ENCODE measurements at regions not wholly inside any gene's neighbourhood (a gene's known extent, or its start where the extent isn't known, plus 50 kb on each side); places are given as distances from the start of the nearest gene placed in this dataset.

DNA sequence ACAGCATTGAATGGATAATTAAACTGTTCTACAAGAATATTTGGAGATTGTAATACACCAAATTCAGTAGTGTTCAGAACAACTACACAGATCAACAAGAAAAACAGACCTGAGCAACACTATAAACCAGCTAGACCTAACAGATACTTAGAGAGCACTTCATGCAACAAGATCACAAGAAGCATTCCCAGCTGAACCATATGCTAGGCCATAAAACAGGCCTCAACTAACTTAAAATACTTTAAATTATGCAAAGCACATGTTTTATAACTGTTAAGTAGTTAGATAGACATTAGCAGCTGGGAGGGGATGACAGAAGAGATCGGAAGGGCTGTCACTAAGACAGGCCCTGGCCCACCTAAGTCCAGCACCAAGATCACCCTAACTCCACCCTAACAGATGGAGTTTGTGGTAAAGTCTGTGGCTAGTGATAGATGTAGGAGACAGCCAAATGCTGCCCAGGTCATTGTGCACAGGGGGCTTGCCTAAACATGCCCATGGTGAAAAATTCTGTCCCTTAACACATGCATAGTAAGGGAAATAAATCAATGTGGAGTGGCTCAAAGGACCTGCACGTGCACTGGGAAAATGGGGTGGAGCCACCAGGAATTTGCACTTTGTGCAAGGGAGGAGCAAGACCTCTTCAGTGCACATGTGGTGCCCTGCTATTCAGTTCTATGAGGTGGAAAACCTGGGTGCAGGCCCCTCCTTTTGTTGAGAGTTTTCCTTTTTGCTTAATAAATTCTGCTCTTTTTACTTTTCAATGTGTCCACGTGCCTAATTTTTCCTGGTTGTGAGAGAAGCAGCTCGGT lies 567.8 kb upstream of the NRG3 start:
- Mint-ChIP-seq H3K36me3 (ENCODE audit: unreplicated experiment) (no peaks in the 10 kb centered on the region), H3K9me3 (ENCODE audit: unreplicated experiment) (peaks cover 36% of the 10 kb centered on the region), H3K4me3 (ENCODE audit: unreplicated experiment) (no peak overlapping the region), H3K27ac (ENCODE audit: unreplicated experiment) (no peak overlapping the region), H3K27me3 (ENCODE audit: unreplicated experiment) (no peaks in the 10 kb centered on the region), H3K4me1 (ENCODE audit: unreplicated experiment) (no peaks in the 10 kb centered on the region)
- TF ChIP-seq, protein P1, sequence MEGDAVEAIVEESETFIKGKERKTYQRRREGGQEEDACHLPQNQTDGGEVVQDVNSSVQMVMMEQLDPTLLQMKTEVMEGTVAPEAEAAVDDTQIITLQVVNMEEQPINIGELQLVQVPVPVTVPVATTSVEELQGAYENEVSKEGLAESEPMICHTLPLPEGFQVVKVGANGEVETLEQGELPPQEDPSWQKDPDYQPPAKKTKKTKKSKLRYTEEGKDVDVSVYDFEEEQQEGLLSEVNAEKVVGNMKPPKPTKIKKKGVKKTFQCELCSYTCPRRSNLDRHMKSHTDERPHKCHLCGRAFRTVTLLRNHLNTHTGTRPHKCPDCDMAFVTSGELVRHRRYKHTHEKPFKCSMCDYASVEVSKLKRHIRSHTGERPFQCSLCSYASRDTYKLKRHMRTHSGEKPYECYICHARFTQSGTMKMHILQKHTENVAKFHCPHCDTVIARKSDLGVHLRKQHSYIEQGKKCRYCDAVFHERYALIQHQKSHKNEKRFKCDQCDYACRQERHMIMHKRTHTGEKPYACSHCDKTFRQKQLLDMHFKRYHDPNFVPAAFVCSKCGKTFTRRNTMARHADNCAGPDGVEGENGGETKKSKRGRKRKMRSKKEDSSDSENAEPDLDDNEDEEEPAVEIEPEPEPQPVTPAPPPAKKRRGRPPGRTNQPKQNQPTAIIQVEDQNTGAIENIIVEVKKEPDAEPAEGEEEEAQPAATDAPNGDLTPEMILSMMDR (IDR thresholded peaks at IDR 0.05), result no peak
- DNase-seq (ENCODE audit: extremely low spot score, unreplicated experiment), result no peak

DNA sequence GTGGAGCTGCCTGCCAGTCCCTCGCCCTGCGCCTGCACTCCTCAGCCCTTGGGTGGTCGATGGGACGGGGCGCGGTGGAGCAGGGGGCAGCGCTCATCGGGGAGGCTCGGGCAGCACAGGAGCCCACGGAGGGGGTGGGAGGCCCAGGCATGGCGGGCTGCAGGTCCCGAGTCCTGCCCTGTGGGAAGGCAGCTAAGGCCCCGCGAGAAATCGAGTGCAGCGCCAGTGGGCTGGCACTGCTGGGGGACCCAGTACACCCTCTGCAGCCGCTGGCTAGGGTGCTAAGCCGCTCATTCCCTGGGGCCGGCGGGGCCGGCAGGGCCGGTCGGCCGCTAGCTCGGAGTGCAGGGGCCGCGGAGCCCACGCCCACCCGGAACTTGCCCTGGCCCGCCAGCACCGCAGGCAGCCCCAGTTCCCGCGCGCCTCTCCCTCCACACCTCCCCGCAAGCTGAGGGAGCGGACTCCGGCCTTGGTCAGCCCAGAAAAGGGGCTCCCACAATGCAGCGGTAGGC lies 565.9 kb upstream of the NRG3 start:
- H3K27me3 Mint-ChIP-seq (ENCODE audit: unreplicated experiment), result no peaks in the 10 kb centered on the region
- H3K9me3 Mint-ChIP-seq (ENCODE audit: unreplicated experiment), result peaks cover 27% of the 10 kb centered on the region
- no peaks in the 10 kb centered on the region for H3K36me3 Mint-ChIP-seq (ENCODE audit: unreplicated experiment)
- TF ChIP-seq, protein P1 (IDR thresholded peaks at IDR 0.05), result no peak
- peak; percentile 83 for DNase-seq (ENCODE audit: extremely low spot score, unreplicated experiment)
- H3K4me1 Mint-ChIP-seq (ENCODE audit: unreplicated experiment), result no peaks in the 10 kb centered on the region
- no peak overlapping the region for H3K4me3 Mint-ChIP-seq (ENCODE audit: unreplicated experiment)
- no peak overlapping the region for H3K27ac Mint-ChIP-seq (ENCODE audit: unreplicated experiment)

DNA sequence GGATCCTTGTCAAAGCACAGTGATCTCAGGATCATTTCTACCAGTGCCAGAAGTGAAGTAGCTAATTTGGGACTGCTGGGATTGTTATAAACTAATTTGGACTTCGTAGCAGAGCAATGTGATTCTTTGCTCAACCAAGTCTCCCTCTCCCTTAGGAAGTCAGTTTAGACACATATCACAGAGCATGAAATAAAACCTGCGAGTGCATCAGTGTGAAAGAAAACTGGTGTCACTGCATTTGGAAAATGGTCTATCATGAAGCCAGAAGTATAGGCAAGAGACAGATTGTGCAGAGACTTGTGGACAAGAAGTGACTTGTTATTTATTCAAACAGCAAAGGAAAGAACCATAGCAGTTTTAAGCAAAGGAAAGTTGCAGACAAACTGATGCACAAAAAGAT lies 560.5 kb upstream of the NRG3 start:
- Mint-ChIP-seq H3K27me3 (ENCODE audit: unreplicated experiment) (no peaks in the 10 kb centered on the region), H3K4me1 (ENCODE audit: unreplicated experiment) (no peaks in the 10 kb centered on the region)
- TF ChIP-seq, protein P1 (IDR thresholded peaks at IDR 0.05), result no peak

GRCh38 chr10:81315026-81315425 lies 560.0 kb upstream of the NRG3 start:
- Mint-ChIP-seq H3K4me1 (ENCODE audit: unreplicated experiment) (no peaks in the 10 kb centered on the region), H3K9me3 (ENCODE audit: unreplicated experiment) (peaks cover 8% of the 10 kb centered on the region), H3K36me3 (ENCODE audit: unreplicated experiment) (no peaks in the 10 kb centered on the region), H3K4me3 (ENCODE audit: unreplicated experiment) (no peak overlapping the region), H3K27ac (ENCODE audit: unreplicated experiment) (no peak overlapping the region), H3K27me3 (ENCODE audit: unreplicated experiment) (no peaks in the 10 kb centered on the region)
- no peak for DNase-seq (ENCODE audit: extremely low spot score, unreplicated experiment)
- TF ChIP-seq, protein P1 (IDR thresholded peaks at IDR 0.05), result no peak

More for the DNA sequence above, 560.5 kb upstream of the NRG3 start:
- Mint-ChIP-seq H3K9me3 (ENCODE audit: unreplicated experiment) (peaks cover 12% of the 10 kb centered on the region), H3K4me3 (ENCODE audit: unreplicated experiment) (no peak overlapping the region), H3K36me3 (ENCODE audit: unreplicated experiment) (no peaks in the 10 kb centered on the region), H3K27ac (ENCODE audit: unreplicated experiment) (no peak overlapping the region)
- DNase-seq (ENCODE audit: extremely low spot score, unreplicated experiment), result no peak

DNA sequence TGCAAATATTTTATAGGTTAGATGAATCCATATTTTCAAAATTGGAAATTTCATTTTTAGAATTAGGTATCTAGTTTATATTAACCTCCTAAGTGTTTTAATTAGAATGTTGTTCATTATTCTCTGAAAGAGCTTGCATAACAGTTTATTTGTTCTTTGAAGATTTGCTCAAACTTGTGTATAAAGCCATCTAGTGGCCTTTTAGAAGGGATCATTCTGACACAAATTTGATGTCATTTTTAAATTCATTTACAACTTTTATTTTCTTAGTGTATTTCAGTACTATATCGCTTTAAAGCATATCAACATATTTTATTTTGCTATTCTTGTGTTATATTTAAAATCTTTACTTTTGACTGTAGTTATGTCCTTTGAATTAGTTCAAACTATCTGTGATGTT lies 527.0 kb upstream of the NRG3 start:
- Mint-ChIP-seq H3K27me3 (ENCODE audit: unreplicated experiment) (no peaks in the 10 kb centered on the region), H3K36me3 (ENCODE audit: unreplicated experiment) (no peaks in the 10 kb centered on the region), H3K4me3 (ENCODE audit: unreplicated experiment) (no peak overlapping the region), H3K4me1 (ENCODE audit: unreplicated experiment) (no peaks in the 10 kb centered on the region), H3K9me3 (ENCODE audit: unreplicated experiment) (peaks cover 3% of the 10 kb centered on the region), H3K27ac (ENCODE audit: unreplicated experiment) (no peak overlapping the region)
- TF ChIP-seq, protein P1 (IDR thresholded peaks at IDR 0.05), result no peak
- DNase-seq (ENCODE audit: extremely low spot score, unreplicated experiment), result no peak

All from osteocyte (in vitro differentiated cells).